ENCODE measurements at regions not wholly inside any gene's neighbourhood (a gene's known extent, or its start where the extent isn't known, plus 50 kb on each side); places are given as distances from the start of the nearest gene placed in this dataset.
"Not testable (repeated sequence)": the region's sequence is repeated elsewhere in the genome, so short reads cannot be mapped to it uniquely, and the experiment has no call there.

- H3K4me1 ChIP-seq (ENCODE audit: insufficient read depth, low read length), result no peaks in the 10 kb centered on the region
- Mint-ChIP-seq H3K27ac (no peak overlapping the region), H3K9me3 (peaks cover 0 to 12% (median 5%) of the 10 kb centered on the region in 8 donors), H3K4me3 (no peak overlapping the region), H3K36me3 (no peaks in the 10 kb centered on the region), H3K4me1 (no peaks in the 10 kb centered on the region), H3K27me3 (no peaks in the 10 kb centered on the region)
- intact Hi-C loops (cut with micrococcal nuclease), result no loop called here
- DNase-seq, result no peak
- CTCF ChIA-PET (ENCODE audit: partially characterized antibody), result no interaction called here
- H3K4me3 ChIP-seq (ENCODE audit: low read length in 2 of 2), result no peak overlapping the region
- H3K27me3 ChIP-seq (ENCODE audit: insufficient read depth, low read length), result no peaks in the 10 kb centered on the region
- POLR2A ChIA-PET (ENCODE audit: partially characterized antibody), result no interaction called here
- H3K36me3 ChIP-seq (ENCODE audit: insufficient read depth, low read length), result no peaks in the 10 kb centered on the region
- no peaks in the 10 kb centered on the region for H3K9me3 ChIP-seq (ENCODE audit: control insufficient read depth in 1 of 2, low read length in 2 of 2)
- H3K27ac ChIP-seq (ENCODE audit: low read depth, low read length), result no peak overlapping the region
These were observed 324.2 kb downstream of the RAD51AP2 start for GRCh38 chr2:17194083-17194482.

DNA sequence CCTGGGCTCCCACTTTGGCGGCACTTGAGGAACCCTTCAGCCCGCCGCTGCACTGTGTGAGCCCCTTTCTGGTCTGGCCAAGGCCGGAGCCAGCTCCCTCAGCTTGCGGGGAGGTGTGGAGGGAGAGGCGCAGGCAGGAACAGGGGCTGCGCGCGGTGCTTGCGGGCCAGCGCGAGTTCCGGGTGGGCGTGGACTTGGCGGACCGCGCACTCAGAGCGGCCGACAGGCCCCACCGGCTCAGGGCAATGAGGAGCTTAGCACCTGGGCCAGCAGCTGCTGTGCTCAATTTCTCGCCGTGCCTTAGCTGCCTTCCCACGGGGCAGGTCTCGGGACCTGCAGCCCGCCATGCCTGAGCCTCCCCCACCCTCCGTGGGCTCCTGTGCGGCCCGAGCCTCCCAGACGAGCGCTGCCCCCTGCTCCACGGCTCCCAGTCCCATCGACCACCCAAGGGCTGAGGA is 324.8 kb downstream of the RAD51AP2 start:
- H3K4me3 ChIP-seq (ENCODE audit: low read length in 2 of 2); H3K4me3 Mint-ChIP-seq; H3K36me3 ChIP-seq (ENCODE audit: insufficient read depth, low read length); POLR2A ChIA-PET (ENCODE audit: partially characterized antibody); H3K36me3 Mint-ChIP-seq; H3K27me3 ChIP-seq (ENCODE audit: insufficient read depth, low read length); H3K27ac ChIP-seq (ENCODE audit: low read depth, low read length); CTCF ChIA-PET (ENCODE audit: partially characterized antibody); H3K9me3 ChIP-seq (ENCODE audit: control insufficient read depth in 1 of 2, low read length in 2 of 2); H3K4me1 ChIP-seq (ENCODE audit: insufficient read depth, low read length); H3K27me3 Mint-ChIP-seq; H3K27ac Mint-ChIP-seq; DNase-seq; intact Hi-C loops (cut with micrococcal nuclease); H3K4me1 Mint-ChIP-seq: not testable (repeated sequence)
- peaks cover 0 to 12% (median 5%) of the 10 kb centered on the region in 8 donors for H3K9me3 Mint-ChIP-seq

GRCh38 chr2:17191223-17191622 is 327.0 kb downstream of the RAD51AP2 start:
- Histone ChIP-seq H3K4me3 (ENCODE audit: low read length in 2 of 2) (no peak overlapping the region), H3K9me3 (ENCODE audit: control insufficient read depth in 1 of 2, low read length in 2 of 2) (no peaks in the 10 kb centered on the region), H3K4me1 (ENCODE audit: insufficient read depth, low read length) (no peaks in the 10 kb centered on the region), H3K27me3 (ENCODE audit: insufficient read depth, low read length) (no peaks in the 10 kb centered on the region), H3K36me3 (ENCODE audit: insufficient read depth, low read length) (no peaks in the 10 kb centered on the region), H3K27ac (ENCODE audit: low read depth, low read length) (no peak overlapping the region)
- no peak overlapping the region for H3K27ac Mint-ChIP-seq
- ChIA-PET CTCF (ENCODE audit: partially characterized antibody) (no interaction called here), POLR2A (ENCODE audit: partially characterized antibody) (no interaction called here)
- DNase-seq, result no peak
- H3K27me3 Mint-ChIP-seq, result no peaks in the 10 kb centered on the region
- H3K4me3 Mint-ChIP-seq, result no peak overlapping the region
- no peaks in the 10 kb centered on the region for H3K36me3 Mint-ChIP-seq
- peaks cover 0 to 11% (median 4%) of the 10 kb centered on the region in 8 donors for H3K9me3 Mint-ChIP-seq
- H3K4me1 Mint-ChIP-seq, result no peaks in the 10 kb centered on the region
- intact Hi-C loops (cut with micrococcal nuclease), result no loop called here

GRCh38 chr2:17190527-17190926 is 327.7 kb downstream of the RAD51AP2 start:
- no peak overlapping the region for H3K4me3 Mint-ChIP-seq
- H3K9me3 Mint-ChIP-seq, result peaks cover 0 to 11% (median 4%) of the 10 kb centered on the region in 8 donors
- no peaks in the 10 kb centered on the region for H3K9me3 ChIP-seq (ENCODE audit: control insufficient read depth in 1 of 2, low read length in 2 of 2)
- no peak overlapping the region for H3K27ac ChIP-seq (ENCODE audit: low read depth, low read length)
- ChIA-PET CTCF (ENCODE audit: partially characterized antibody) (no interaction called here), POLR2A (ENCODE audit: partially characterized antibody) (no interaction called here)
- no peak overlapping the region for H3K27ac Mint-ChIP-seq
- H3K27me3 ChIP-seq (ENCODE audit: insufficient read depth, low read length), result no peaks in the 10 kb centered on the region
- no peaks in the 10 kb centered on the region for H3K36me3 Mint-ChIP-seq
- no peaks in the 10 kb centered on the region for H3K4me1 Mint-ChIP-seq
- H3K27me3 Mint-ChIP-seq, result no peaks in the 10 kb centered on the region
- intact Hi-C loops (cut with micrococcal nuclease), result no loop called here
- H3K4me1 ChIP-seq (ENCODE audit: insufficient read depth, low read length), result no peaks in the 10 kb centered on the region
- no peak overlapping the region for H3K4me3 ChIP-seq (ENCODE audit: low read length in 2 of 2)
- no peaks in the 10 kb centered on the region for H3K36me3 ChIP-seq (ENCODE audit: insufficient read depth, low read length)
- no peak for DNase-seq

GRCh38 chr2:17188721-17189120 is 329.5 kb downstream of the RAD51AP2 start:
- no peaks in the 10 kb centered on the region for H3K4me1 Mint-ChIP-seq
- ChIA-PET POLR2A (ENCODE audit: partially characterized antibody) (no interaction called here), CTCF (ENCODE audit: partially characterized antibody) (no interaction called here)
- H3K4me1 ChIP-seq (ENCODE audit: insufficient read depth, low read length), result no peaks in the 10 kb centered on the region
- H3K27ac ChIP-seq (ENCODE audit: low read depth, low read length), result no peak overlapping the region
- no peak overlapping the region for H3K4me3 ChIP-seq (ENCODE audit: low read length in 2 of 2)
- no peaks in the 10 kb centered on the region for H3K27me3 ChIP-seq (ENCODE audit: insufficient read depth, low read length)
- no peak overlapping the region for H3K4me3 Mint-ChIP-seq
- no peaks in the 10 kb centered on the region for H3K9me3 ChIP-seq (ENCODE audit: control insufficient read depth in 1 of 2, low read length in 2 of 2)
- peaks cover 0 to 9% (median 1%) of the 10 kb centered on the region in 8 donors for H3K9me3 Mint-ChIP-seq
- intact Hi-C loops (cut with micrococcal nuclease), result no loop called here
- no peaks in the 10 kb centered on the region for H3K36me3 ChIP-seq (ENCODE audit: insufficient read depth, low read length)
- H3K36me3 Mint-ChIP-seq, result no peaks in the 10 kb centered on the region
- no peak for DNase-seq
- H3K27ac Mint-ChIP-seq, result no peak overlapping the region
- H3K27me3 Mint-ChIP-seq, result no peaks in the 10 kb centered on the region

DNA sequence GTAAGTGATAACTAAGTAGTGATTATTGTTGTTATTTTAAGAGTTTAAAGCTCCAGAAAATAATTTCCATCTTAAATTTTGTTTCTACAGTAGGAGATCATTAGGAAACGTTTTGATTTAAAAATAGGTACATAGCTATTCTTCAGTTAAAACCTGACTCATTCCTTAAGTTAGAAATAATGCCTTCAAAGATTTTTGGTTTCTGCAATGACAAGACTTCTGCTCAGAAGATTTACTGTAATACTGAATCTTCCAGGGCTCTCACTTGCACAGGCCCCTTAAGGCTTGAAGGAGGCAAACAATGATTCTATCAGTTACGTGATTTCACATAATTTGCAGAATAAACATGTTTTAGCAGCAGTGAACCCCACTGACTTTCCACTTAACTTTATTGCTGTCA is 333.7 kb downstream of the RAD51AP2 start:
- ChIA-PET POLR2A (ENCODE audit: partially characterized antibody) (no interaction called here), CTCF (ENCODE audit: partially characterized antibody) (no interaction called here)
- H3K27ac Mint-ChIP-seq, result no peak overlapping the region
- H3K4me3 Mint-ChIP-seq, result no peak overlapping the region
- intact Hi-C loops (cut with micrococcal nuclease), result no loop called here
- no peaks in the 10 kb centered on the region for H3K4me1 Mint-ChIP-seq
- peaks cover 0 to 6% (median 4%) of the 10 kb centered on the region in 8 donors for H3K9me3 Mint-ChIP-seq
- H3K27ac ChIP-seq (ENCODE audit: low read depth, low read length), result no peak overlapping the region
- no peaks in the 10 kb centered on the region for H3K36me3 Mint-ChIP-seq
- no peaks in the 10 kb centered on the region for H3K27me3 Mint-ChIP-seq
- no peaks in the 10 kb centered on the region for H3K4me1 ChIP-seq (ENCODE audit: insufficient read depth, low read length)
- no peaks in the 10 kb centered on the region for H3K36me3 ChIP-seq (ENCODE audit: insufficient read depth, low read length)
- no peaks in the 10 kb centered on the region for H3K27me3 ChIP-seq (ENCODE audit: insufficient read depth, low read length)
- no peak overlapping the region for H3K4me3 ChIP-seq (ENCODE audit: low read length in 2 of 2)
- no peaks in the 10 kb centered on the region for H3K9me3 ChIP-seq (ENCODE audit: control insufficient read depth in 1 of 2, low read length in 2 of 2)
- no peak for DNase-seq

GRCh38 chr2:17182399-17182798 is 335.8 kb downstream of the RAD51AP2 start:
- Mint-ChIP-seq H3K27me3 (no peaks in the 10 kb centered on the region), H3K4me3 (no peak overlapping the region), H3K4me1 (no peaks in the 10 kb centered on the region), H3K36me3 (no peaks in the 10 kb centered on the region), H3K27ac (no peak overlapping the region), H3K9me3 (peaks cover 0 to 9% (median 3%) of the 10 kb centered on the region in 8 donors)
- POLR2A ChIA-PET (ENCODE audit: partially characterized antibody), result no interaction called here
- no peaks in the 10 kb centered on the region for H3K4me1 ChIP-seq (ENCODE audit: insufficient read depth, low read length)
- H3K27me3 ChIP-seq (ENCODE audit: insufficient read depth, low read length), result no peaks in the 10 kb centered on the region
- H3K36me3 ChIP-seq (ENCODE audit: insufficient read depth, low read length), result no peaks in the 10 kb centered on the region
- no peaks in the 10 kb centered on the region for H3K9me3 ChIP-seq (ENCODE audit: control insufficient read depth in 1 of 2, low read length in 2 of 2)
- intact Hi-C loops (cut with micrococcal nuclease), result no loop called here
- no peak overlapping the region for H3K27ac ChIP-seq (ENCODE audit: low read depth, low read length)
- no peak overlapping the region for H3K4me3 ChIP-seq (ENCODE audit: low read length in 2 of 2)
- CTCF ChIA-PET (ENCODE audit: partially characterized antibody), result no interaction called here
- no peak for DNase-seq

DNA sequence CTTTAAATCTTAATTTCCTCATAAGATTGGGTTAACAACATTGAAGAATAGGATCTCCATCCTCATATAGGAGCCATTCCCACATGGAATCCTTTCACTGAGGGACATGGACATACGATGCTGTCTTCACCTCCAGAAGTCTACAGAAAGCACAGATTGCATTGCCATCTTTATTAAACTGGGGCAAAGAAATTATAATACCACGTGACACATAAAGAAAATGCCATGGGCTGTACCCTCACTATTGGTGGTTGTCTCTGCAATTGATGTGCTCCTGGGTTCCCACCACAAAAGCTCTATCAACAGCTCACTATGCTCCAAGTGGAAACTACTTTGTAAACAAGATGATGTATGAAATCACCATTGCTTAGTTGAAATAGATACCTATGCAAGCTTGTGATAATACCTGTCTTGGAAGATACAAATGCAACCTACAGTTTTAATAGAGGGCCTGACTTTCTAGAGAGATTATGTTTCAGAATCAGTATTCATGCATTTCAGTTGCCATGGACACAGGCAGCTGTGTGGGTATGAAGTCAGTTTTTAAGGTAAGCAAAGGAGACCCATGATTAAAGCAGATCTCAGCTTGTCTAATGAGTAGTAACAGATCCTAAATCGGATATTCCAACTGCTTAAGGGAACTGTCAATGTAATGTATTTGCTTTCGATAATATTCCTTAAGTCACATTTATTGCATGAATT is 337.0 kb downstream of the RAD51AP2 start:
- Histone ChIP-seq H3K36me3 (ENCODE audit: insufficient read depth, low read length) (no peaks in the 10 kb centered on the region), H3K9me3 (ENCODE audit: control insufficient read depth in 1 of 2, low read length in 2 of 2) (no peaks in the 10 kb centered on the region), H3K4me3 (ENCODE audit: low read length in 2 of 2) (no peak overlapping the region), H3K27ac (ENCODE audit: low read depth, low read length) (no peak overlapping the region), H3K4me1 (ENCODE audit: insufficient read depth, low read length) (no peaks in the 10 kb centered on the region), H3K27me3 (ENCODE audit: insufficient read depth, low read length) (no peaks in the 10 kb centered on the region)
- no peak for DNase-seq
- ChIA-PET CTCF (ENCODE audit: partially characterized antibody) (no interaction called here), POLR2A (ENCODE audit: partially characterized antibody) (no interaction called here)
- H3K27ac Mint-ChIP-seq, result no peak overlapping the region
- no peak overlapping the region for H3K4me3 Mint-ChIP-seq
- H3K4me1 Mint-ChIP-seq, result no peaks in the 10 kb centered on the region
- H3K9me3 Mint-ChIP-seq, result peaks cover 0 to 9% (median 2%) of the 10 kb centered on the region in 8 donors
- intact Hi-C loops (cut with micrococcal nuclease), result no loop called here
- no peaks in the 10 kb centered on the region for H3K27me3 Mint-ChIP-seq
- H3K36me3 Mint-ChIP-seq, result no peaks in the 10 kb centered on the region
